ENCODE measurements at regions not wholly inside any gene's neighbourhood (a gene's known extent, or its start where the extent isn't known, plus 50 kb on each side); places are given as distances from the start of the nearest gene placed in this dataset.

DNA sequence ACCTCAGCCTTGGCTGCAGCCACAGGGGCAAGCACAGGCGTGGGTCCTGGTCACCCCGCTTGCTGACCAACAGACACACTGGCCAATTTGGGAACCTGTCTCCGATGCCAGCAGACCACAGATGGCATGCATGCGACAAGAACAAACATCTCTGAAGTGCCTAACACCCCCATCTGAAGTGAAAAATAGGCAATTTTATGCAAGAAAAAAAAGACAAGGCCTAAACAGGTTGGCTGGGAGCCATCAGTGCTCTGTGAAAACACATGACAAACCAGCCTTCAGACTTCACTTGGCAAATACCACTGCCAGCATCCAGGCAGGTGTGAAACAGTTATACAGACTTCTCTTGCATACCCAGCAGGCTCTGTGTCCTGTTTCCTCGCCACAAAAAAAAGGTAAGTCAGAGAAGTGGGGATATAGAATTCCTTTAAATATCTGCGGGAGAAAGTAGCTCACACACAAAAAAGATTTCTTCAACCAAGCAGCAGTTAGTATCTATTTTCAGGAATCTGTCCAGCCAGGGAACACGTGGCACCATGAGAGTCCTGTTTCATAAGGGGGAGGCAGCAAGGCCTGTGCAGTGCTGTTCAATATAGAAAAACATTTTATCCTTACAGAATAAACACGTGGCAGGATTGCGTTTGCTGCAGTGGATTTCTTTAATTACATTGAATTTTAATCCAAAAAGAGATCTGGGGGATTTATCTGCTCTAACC is 293.4 kb upstream of the MKLN1 start:
- TF ChIP-seq, protein P1, sequence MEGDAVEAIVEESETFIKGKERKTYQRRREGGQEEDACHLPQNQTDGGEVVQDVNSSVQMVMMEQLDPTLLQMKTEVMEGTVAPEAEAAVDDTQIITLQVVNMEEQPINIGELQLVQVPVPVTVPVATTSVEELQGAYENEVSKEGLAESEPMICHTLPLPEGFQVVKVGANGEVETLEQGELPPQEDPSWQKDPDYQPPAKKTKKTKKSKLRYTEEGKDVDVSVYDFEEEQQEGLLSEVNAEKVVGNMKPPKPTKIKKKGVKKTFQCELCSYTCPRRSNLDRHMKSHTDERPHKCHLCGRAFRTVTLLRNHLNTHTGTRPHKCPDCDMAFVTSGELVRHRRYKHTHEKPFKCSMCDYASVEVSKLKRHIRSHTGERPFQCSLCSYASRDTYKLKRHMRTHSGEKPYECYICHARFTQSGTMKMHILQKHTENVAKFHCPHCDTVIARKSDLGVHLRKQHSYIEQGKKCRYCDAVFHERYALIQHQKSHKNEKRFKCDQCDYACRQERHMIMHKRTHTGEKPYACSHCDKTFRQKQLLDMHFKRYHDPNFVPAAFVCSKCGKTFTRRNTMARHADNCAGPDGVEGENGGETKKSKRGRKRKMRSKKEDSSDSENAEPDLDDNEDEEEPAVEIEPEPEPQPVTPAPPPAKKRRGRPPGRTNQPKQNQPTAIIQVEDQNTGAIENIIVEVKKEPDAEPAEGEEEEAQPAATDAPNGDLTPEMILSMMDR (IDR thresholded peaks at IDR 0.05), result no peak
- TF ChIP-seq POLR2A (IDR thresholded peaks at IDR 0.05) (no peak), EP300 (IDR thresholded peaks at IDR 0.05) (peak in 1 of 2 donors; percentile 7)

All from tibial nerve (tissue), 4 donors.